Activated CD4-positive, alpha-beta memory T cell treated with anti-CD3 and anti-CD28 coated beads, Interleukin-2, amount 10 ng/mL, durations not matched to agents 7 days and 5 days (primary cell): ENCODE measurements at regions not wholly inside any gene's neighbourhood (a gene's known extent, or its start where the extent isn't known, plus 50 kb on each side); places are given as distances from the start of the nearest gene placed in this dataset.
"Not testable (repeated sequence)": the region's sequence is repeated elsewhere in the genome, so short reads cannot be mapped to it uniquely, and the experiment has no call there.

Source experiments
- CTCF ChIA-PET: fragments of 350-600 bp; sonication (Branson Sonifier 250); formaldehyde crosslinking; loops from one replicate; lab custom pipeline; 2021; ENCODE audit warnings: antibody characterized with exemption, inconsistent platforms; lab: Charles Lee
- POLR2A ChIA-PET: fragments of 350-600 bp; sonication (Branson Sonifier 250); formaldehyde crosslinking; loops from one replicate; lab custom pipeline; 2021; ENCODE audit warnings: antibody characterized with exemption; lab: Charles Lee
- DNase-seq: peaks from one replicate; pipeline ENCODE4 v3.0.0-alpha.2; 2020
- H3K27ac Mint-ChIP-seq: one replicate; pipeline ENCODE4 v1.8.0; 2021; ENCODE audit warnings: mild to moderate bottlenecking, mixed read lengths
- H3K27me3 Mint-ChIP-seq: one replicate; pipeline ENCODE4 v1.8.0; 2021; ENCODE audit warnings: mixed read lengths
- H3K36me3 Mint-ChIP-seq: one replicate; pipeline ENCODE4 v1.8.0; 2021; ENCODE audit warnings: low read depth, mixed read lengths
- H3K4me1 Mint-ChIP-seq: one replicate; pipeline ENCODE4 v1.8.0; 2021; ENCODE audit warnings: mixed read lengths
- H3K4me3 Mint-ChIP-seq: one replicate; pipeline ENCODE4 v1.8.0; 2021; ENCODE audit warnings: mild to moderate bottlenecking, mixed read lengths
- H3K9me3 Mint-ChIP-seq: one replicate; pipeline ENCODE4 v1.8.0; 2021; ENCODE audit warnings: mixed read lengths

- no peak overlapping the region for H3K4me3 Mint-ChIP-seq
- POLR2A ChIA-PET: no interaction called here
These were observed 488.1 kb upstream of the TLE4 start for GRCh38 chr9:79083621-79084020.

DNA sequence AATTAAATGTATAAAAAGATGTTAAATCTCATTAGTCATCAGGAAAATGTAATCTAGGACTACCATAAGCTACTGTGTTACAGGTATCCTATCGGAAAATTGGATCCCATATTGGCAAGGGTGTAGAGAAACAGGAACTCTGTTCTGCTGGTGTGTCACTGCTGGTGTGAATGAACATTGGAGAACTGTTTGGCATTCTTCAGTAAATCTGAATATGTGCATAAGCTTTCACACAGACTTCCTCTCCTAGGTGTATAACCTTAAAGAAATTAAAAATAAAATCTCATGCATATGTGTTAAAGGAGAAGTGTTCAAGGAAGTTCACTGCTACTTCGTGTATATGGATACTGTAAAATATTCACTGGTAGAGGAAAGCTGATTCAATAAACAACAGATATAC lies 484.6 kb upstream of the TLE4 start:
- no peaks in the 10 kb centered on the region for H3K36me3 Mint-ChIP-seq

More at GRCh38 chr9:79083621-79084020, 488.1 kb upstream of the TLE4 start:
- no peak overlapping the region for H3K27ac Mint-ChIP-seq
- H3K4me1 Mint-ChIP-seq: no peaks in the 10 kb centered on the region
- H3K27me3 Mint-ChIP-seq: no peaks in the 10 kb centered on the region
- no peaks in the 10 kb centered on the region for H3K36me3 Mint-ChIP-seq
- no peak for DNase-seq
- CTCF ChIA-PET: no interaction called here
- H3K9me3 Mint-ChIP-seq: peaks cover 2% of the 10 kb centered on the region

GRCh38 chr9:79089054-79089560 lies 482.7 kb upstream of the TLE4 start:
- POLR2A ChIA-PET: no interaction called here
- CTCF ChIA-PET: no interaction called here
- H3K4me3 Mint-ChIP-seq: no peak overlapping the region
- no peak overlapping the region for H3K27ac Mint-ChIP-seq
- H3K36me3 Mint-ChIP-seq: no peaks in the 10 kb centered on the region
- no peak for DNase-seq
- H3K27me3 Mint-ChIP-seq: no peaks in the 10 kb centered on the region
- H3K4me1 Mint-ChIP-seq: no peaks in the 10 kb centered on the region
- H3K9me3 Mint-ChIP-seq: peaks cover 9% of the 10 kb centered on the region

More for the DNA sequence above, 484.6 kb upstream of the TLE4 start:
- no peaks in the 10 kb centered on the region for H3K4me1 Mint-ChIP-seq
- CTCF ChIA-PET: no interaction called here
- no peak overlapping the region for H3K27ac Mint-ChIP-seq
- no peak for DNase-seq
- no peaks in the 10 kb centered on the region for H3K27me3 Mint-ChIP-seq
- peaks cover 9% of the 10 kb centered on the region for H3K9me3 Mint-ChIP-seq
- POLR2A ChIA-PET: no interaction called here
- H3K4me3 Mint-ChIP-seq: no peak overlapping the region

- H3K36me3 Mint-ChIP-seq, H3K4me3 Mint-ChIP-seq, DNase-seq, H3K4me1 Mint-ChIP-seq, H3K27ac Mint-ChIP-seq, POLR2A ChIA-PET, CTCF ChIA-PET, H3K27me3 Mint-ChIP-seq, H3K9me3 Mint-ChIP-seq: not testable (repeated sequence)
These were observed 481.9 kb upstream of the TLE4 start for GRCh38 chr9:79089851-79090250.

DNA sequence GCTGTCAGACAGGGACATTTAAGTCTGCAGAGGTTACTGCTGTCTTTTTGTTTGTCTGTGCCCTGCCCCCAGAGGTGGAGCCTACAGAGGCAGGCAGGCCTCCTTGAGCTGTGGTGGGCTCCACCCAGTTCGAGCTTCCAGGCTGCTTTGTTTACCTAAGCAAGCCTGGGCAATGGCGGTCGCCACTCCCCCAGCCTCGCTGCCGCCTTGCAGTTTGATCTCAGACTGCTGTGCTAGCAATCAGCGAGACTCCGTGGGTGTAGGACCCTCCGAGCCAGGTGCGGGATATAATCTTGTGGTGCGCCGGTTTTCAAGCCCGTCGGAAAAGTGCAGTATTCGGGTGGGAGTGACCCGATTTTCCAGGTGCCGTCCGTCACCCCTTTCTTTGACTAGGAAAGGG lies 468.5 kb upstream of the TLE4 start:
- H3K4me1 Mint-ChIP-seq, DNase-seq, POLR2A ChIA-PET, H3K9me3 Mint-ChIP-seq, CTCF ChIA-PET, H3K4me3 Mint-ChIP-seq, H3K36me3 Mint-ChIP-seq, H3K27ac Mint-ChIP-seq, H3K27me3 Mint-ChIP-seq: not testable (repeated sequence)

DNA sequence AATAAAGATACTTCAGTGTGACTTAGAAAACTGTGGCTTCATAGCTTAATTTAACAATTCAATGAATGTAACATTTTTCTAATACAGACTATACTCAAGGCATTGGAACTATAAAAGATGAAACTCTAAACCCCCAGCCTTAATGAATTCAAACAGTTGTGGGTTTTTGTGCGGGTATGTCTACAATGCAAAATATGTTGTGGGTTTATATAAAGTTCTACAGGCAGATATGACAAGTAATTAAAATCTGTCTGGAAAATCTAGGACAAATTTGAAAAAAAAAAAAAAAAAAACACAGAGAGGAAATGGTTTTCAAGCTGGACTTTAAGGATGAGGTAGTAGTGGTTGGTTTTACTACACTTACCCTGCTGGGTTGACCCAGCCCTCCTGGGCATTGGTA lies 467.5 kb upstream of the TLE4 start:
- Mint-ChIP-seq H3K4me1 (no peaks in the 10 kb centered on the region), H3K9me3 (peaks cover 4% of the 10 kb centered on the region), H3K27ac (no peak overlapping the region), H3K4me3 (no peak overlapping the region), H3K27me3 (no peaks in the 10 kb centered on the region), H3K36me3 (no peaks in the 10 kb centered on the region)
- CTCF ChIA-PET: no interaction called here
- POLR2A ChIA-PET: no interaction called here
- no peak for DNase-seq

GRCh38 chr9:79104951-79105350 lies 466.8 kb upstream of the TLE4 start:
- CTCF ChIA-PET: no interaction called here
- H3K4me3 Mint-ChIP-seq: no peak overlapping the region
- no peaks in the 10 kb centered on the region for H3K36me3 Mint-ChIP-seq
- no peak overlapping the region for H3K27ac Mint-ChIP-seq
- DNase-seq: no peak
- H3K4me1 Mint-ChIP-seq: no peaks in the 10 kb centered on the region
- POLR2A ChIA-PET: no interaction called here
- H3K27me3 Mint-ChIP-seq: no peaks in the 10 kb centered on the region
- H3K9me3 Mint-ChIP-seq: peaks cover 9% of the 10 kb centered on the region

DNA sequence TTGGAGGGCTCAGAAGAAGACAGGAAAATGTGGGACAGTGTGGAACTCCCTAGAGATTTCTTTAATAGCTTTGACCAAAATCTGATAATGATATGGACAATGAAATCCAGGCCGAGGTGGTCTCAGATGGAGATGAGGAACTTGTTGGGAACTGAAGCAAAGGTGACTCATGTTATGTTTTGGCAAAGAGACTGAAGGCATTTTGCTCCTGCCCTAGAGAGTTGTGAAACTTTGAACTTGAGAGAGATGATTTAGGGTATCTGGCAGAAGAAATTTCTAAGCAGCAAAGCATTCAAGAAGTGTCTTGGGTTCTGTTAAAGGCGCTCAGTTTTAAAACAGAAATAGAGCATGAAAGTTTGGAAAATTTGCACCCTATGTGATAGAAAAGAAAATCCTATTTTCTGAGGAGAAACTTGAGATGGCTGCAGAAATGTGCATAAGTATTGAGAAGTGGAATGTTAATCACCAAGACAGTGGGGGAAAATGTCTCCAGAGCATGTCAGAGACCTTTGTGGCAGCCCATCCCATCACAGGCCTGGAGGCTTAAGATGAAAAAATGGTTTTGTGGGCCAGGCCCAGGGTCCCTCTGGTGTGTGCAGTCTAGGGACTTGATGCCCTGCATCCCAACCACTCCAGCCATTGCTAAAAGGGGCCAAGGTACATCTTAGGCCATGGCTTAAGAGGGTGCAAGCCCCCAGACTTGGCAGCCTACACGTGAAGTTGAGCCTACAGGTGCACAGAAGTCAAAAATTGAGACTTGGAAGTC lies 463.7 kb upstream of the TLE4 start:
- POLR2A ChIA-PET: no interaction called here
- no peak overlapping the region for H3K27ac Mint-ChIP-seq
- no peak for DNase-seq
- CTCF ChIA-PET: no interaction called here
- H3K4me1 Mint-ChIP-seq: no peaks in the 10 kb centered on the region
- no peaks in the 10 kb centered on the region for H3K27me3 Mint-ChIP-seq
- H3K4me3 Mint-ChIP-seq: no peak overlapping the region
- no peaks in the 10 kb centered on the region for H3K36me3 Mint-ChIP-seq
- H3K9me3 Mint-ChIP-seq: peaks cover 9% of the 10 kb centered on the region

DNA sequence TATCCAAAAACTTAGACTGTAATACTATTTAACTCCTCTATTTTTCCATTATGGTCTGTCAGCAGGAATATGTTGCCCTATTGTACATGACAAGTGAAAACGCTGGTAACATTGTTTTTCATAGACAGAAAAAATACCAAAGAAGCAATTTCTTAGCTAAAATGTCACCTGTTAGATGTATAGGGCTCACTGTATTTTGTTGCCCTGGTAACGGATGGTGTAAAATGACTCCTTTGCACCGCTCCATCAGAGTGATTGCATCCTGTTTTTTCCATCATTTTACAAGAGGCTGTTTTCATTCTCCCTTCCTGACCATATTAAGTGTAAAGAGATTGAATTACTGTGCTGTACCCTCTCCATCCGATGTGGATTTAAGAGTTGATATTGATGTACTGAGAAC lies 460.1 kb upstream of the TLE4 start:
- no peak overlapping the region for H3K27ac Mint-ChIP-seq
- peaks cover 9% of the 10 kb centered on the region for H3K9me3 Mint-ChIP-seq
- POLR2A ChIA-PET: no interaction called here
- H3K4me1 Mint-ChIP-seq: no peaks in the 10 kb centered on the region
- H3K27me3 Mint-ChIP-seq: no peaks in the 10 kb centered on the region
- CTCF ChIA-PET: no interaction called here
- H3K36me3 Mint-ChIP-seq: no peaks in the 10 kb centered on the region
- DNase-seq: no peak
- H3K4me3 Mint-ChIP-seq: no peak overlapping the region

DNA sequence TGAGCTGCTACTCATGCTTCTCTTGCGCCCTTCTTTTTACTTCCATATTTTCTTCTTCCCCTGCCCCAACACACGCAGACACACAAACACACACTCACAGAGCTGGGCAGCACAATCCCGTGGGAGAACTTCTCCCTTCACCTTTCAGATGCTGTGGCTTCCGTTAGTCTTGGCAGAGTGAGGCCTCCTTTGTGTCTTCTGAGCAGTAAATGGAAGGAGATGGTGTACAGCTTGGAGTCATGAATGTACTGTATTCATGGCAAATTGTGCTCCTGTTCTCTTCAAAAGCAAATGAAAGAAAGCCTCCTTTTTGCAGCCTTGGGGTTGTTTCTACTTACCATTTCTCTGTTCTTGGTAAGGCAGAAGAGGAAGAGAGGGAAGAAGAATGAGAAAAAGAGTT lies 456.6 kb upstream of the TLE4 start:
- H3K4me3 Mint-ChIP-seq: no peak overlapping the region
- POLR2A ChIA-PET: no interaction called here
- no peaks in the 10 kb centered on the region for H3K9me3 Mint-ChIP-seq
- no peaks in the 10 kb centered on the region for H3K27me3 Mint-ChIP-seq
- H3K27ac Mint-ChIP-seq: no peak overlapping the region
- no peaks in the 10 kb centered on the region for H3K36me3 Mint-ChIP-seq
- no peaks in the 10 kb centered on the region for H3K4me1 Mint-ChIP-seq
- DNase-seq: no peak
- CTCF ChIA-PET: no interaction called here

DNA sequence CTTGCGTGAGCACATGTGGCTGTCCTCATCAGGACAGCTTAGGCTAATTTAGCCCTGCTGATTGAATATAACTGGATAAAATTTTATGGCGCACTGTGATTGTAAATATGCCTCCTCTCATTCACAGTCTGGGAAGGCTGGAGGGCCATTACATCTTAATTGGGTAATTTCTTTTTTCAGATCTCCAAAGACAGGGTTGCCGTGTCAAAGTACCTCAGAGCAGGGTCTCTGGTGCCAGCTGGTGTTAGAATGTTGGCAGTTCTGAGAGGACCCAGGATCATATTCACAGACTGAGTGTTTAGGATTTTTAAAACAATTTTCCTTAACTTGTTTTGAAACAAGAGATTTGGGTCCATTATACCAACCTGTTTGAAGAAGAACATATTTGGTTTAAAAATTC lies 455.7 kb upstream of the TLE4 start:
- DNase-seq: no peak
- Mint-ChIP-seq H3K4me3 (no peak overlapping the region), H3K27ac (no peak overlapping the region), H3K4me1 (no peaks in the 10 kb centered on the region), H3K27me3 (no peaks in the 10 kb centered on the region), H3K9me3 (no peaks in the 10 kb centered on the region), H3K36me3 (no peaks in the 10 kb centered on the region)
- ChIA-PET CTCF (no interaction called here), POLR2A (no interaction called here)

- H3K4me1 Mint-ChIP-seq: no peaks in the 10 kb centered on the region
- DNase-seq: no peak
- H3K27ac Mint-ChIP-seq: no peak overlapping the region
- no peak overlapping the region for H3K4me3 Mint-ChIP-seq
- no peaks in the 10 kb centered on the region for H3K36me3 Mint-ChIP-seq
- H3K9me3 Mint-ChIP-seq: no peaks in the 10 kb centered on the region
- no peaks in the 10 kb centered on the region for H3K27me3 Mint-ChIP-seq
- CTCF ChIA-PET: no interaction called here
- POLR2A ChIA-PET: no interaction called here
These were observed 455.1 kb upstream of the TLE4 start for GRCh38 chr9:79116709-79117108.

- Mint-ChIP-seq H3K36me3 (no peaks in the 10 kb centered on the region), H3K4me1 (no peaks in the 10 kb centered on the region), H3K27me3 (no peaks in the 10 kb centered on the region), H3K27ac (no peak overlapping the region), H3K9me3 (no peaks in the 10 kb centered on the region), H3K4me3 (no peak overlapping the region)
- POLR2A ChIA-PET: no interaction called here
- DNase-seq: no peak
- CTCF ChIA-PET: no interaction called here
These were observed 451.2 kb upstream of the TLE4 start for GRCh38 chr9:79120533-79120932.

DNA sequence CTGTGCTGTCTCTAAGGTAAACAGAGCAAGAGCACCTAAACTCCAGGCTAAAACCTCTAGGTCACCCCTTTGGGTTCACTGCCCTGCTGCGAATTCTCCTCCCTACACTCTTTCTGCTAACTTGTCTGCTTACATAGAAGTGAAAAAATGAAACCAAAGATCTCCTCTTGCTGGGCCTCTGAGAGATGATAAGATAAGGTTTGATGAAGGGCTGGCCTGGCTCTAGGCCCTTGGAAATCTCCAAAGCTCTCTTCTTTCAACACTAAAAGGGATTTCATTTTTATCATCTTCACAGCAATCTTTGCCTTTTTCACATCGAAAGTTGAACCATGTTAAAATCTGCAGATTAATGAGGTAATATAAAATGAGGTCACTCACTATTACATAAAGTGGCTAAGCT lies 450.8 kb upstream of the TLE4 start:
- no peak for DNase-seq
- Mint-ChIP-seq H3K27ac (no peak overlapping the region), H3K36me3 (no peaks in the 10 kb centered on the region), H3K27me3 (no peaks in the 10 kb centered on the region), H3K9me3 (no peaks in the 10 kb centered on the region), H3K4me3 (no peak overlapping the region), H3K4me1 (no peaks in the 10 kb centered on the region)
- ChIA-PET CTCF (no interaction called here), POLR2A (no interaction called here)
